ENCODE measurements at regions not wholly inside any gene's neighbourhood (a gene's known extent, or its start where the extent isn't known, plus 50 kb on each side); places are given as distances from the start of the nearest gene placed in this dataset.

GRCh38 chr6:23245572-23245971, 676.2 kb downstream of the HDGFL1 start:
- TF ChIP-seq, protein P1, sequence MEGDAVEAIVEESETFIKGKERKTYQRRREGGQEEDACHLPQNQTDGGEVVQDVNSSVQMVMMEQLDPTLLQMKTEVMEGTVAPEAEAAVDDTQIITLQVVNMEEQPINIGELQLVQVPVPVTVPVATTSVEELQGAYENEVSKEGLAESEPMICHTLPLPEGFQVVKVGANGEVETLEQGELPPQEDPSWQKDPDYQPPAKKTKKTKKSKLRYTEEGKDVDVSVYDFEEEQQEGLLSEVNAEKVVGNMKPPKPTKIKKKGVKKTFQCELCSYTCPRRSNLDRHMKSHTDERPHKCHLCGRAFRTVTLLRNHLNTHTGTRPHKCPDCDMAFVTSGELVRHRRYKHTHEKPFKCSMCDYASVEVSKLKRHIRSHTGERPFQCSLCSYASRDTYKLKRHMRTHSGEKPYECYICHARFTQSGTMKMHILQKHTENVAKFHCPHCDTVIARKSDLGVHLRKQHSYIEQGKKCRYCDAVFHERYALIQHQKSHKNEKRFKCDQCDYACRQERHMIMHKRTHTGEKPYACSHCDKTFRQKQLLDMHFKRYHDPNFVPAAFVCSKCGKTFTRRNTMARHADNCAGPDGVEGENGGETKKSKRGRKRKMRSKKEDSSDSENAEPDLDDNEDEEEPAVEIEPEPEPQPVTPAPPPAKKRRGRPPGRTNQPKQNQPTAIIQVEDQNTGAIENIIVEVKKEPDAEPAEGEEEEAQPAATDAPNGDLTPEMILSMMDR (conservative IDR thresholded peaks at IDR 0.05) = no peak
- H3K27ac Mint-ChIP-seq (ENCODE audit: unreplicated experiment) = no peak overlapping the region
- no peaks in the 10 kb centered on the region for H3K36me3 Mint-ChIP-seq (ENCODE audit: low read depth)
- H3K27me3 Mint-ChIP-seq (ENCODE audit: low read depth) = no peaks in the 10 kb centered on the region
- no peak overlapping the region for H3K4me3 Mint-ChIP-seq
- no peak for DNase-seq (ENCODE audit: low read depth, low spot score)
- no peaks in the 10 kb centered on the region for H3K4me1 Mint-ChIP-seq
- H3K9me3 Mint-ChIP-seq = no peaks in the 10 kb centered on the region

- Mint-ChIP-seq H3K27me3 (ENCODE audit: low read depth) (no peaks in the 10 kb centered on the region), H3K4me1 (no peaks in the 10 kb centered on the region), H3K36me3 (ENCODE audit: low read depth) (no peaks in the 10 kb centered on the region), H3K27ac (ENCODE audit: unreplicated experiment) (no peak overlapping the region), H3K4me3 (no peak overlapping the region), H3K9me3 (no peaks in the 10 kb centered on the region)
- no peak for DNase-seq (ENCODE audit: low read depth, low spot score)
- TF ChIP-seq, protein P1 (conservative IDR thresholded peaks at IDR 0.05) = no peak
Observed at GRCh38 chr6:23246896-23247295, 677.5 kb downstream of the HDGFL1 start.

GRCh38 chr6:23250556-23250955, 681.2 kb downstream of the HDGFL1 start:
- peaks cover 6% of the 10 kb centered on the region for H3K36me3 Mint-ChIP-seq (ENCODE audit: low read depth)

DNA sequence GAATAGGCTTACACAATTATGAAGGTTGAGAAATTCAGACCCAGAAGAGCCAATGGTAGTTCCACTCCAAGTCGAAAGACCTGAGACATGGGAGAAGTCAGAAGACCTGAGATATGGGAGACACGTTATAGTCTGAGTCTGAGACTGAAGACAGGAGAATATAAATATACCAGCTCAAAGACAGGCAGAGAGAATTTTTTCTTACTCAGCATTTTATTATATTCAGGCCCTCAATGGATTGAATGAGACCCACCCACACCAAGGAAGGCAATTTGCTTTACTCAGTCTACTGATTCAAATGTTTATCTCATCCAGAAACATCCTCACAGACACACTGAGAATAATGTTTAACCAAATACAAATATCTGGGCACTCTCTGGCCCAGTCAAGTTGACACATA, 693.5 kb downstream of the HDGFL1 start:
- Mint-ChIP-seq H3K4me1 (no peaks in the 10 kb centered on the region), H3K4me3 (no peak overlapping the region), H3K9me3 (peaks cover 22% of the 10 kb centered on the region), H3K27ac (ENCODE audit: unreplicated experiment) (no peak overlapping the region), H3K27me3 (ENCODE audit: low read depth) (no peaks in the 10 kb centered on the region), H3K36me3 (ENCODE audit: low read depth) (peaks cover 16% of the 10 kb centered on the region)
- DNase-seq (ENCODE audit: low read depth, low spot score) = no peak
- TF ChIP-seq, protein P1 (conservative IDR thresholded peaks at IDR 0.05) = no peak

More at GRCh38 chr6:23250556-23250955, 681.2 kb downstream of the HDGFL1 start:
- TF ChIP-seq, protein P1 (conservative IDR thresholded peaks at IDR 0.05) = no peak
- no peak overlapping the region for H3K27ac Mint-ChIP-seq (ENCODE audit: unreplicated experiment)
- no peak overlapping the region for H3K4me3 Mint-ChIP-seq
- H3K4me1 Mint-ChIP-seq = no peaks in the 10 kb centered on the region
- no peaks in the 10 kb centered on the region for H3K27me3 Mint-ChIP-seq (ENCODE audit: low read depth)
- no peaks in the 10 kb centered on the region for H3K9me3 Mint-ChIP-seq
- DNase-seq (ENCODE audit: low read depth, low spot score) = no peak

GRCh38 chr6:23265270-23265669, 695.9 kb downstream of the HDGFL1 start:
- Mint-ChIP-seq H3K4me3 (no peak overlapping the region), H3K36me3 (ENCODE audit: low read depth) (peaks cover 6% of the 10 kb centered on the region), H3K27me3 (ENCODE audit: low read depth) (no peaks in the 10 kb centered on the region), H3K9me3 (peaks cover 14% of the 10 kb centered on the region), H3K27ac (ENCODE audit: unreplicated experiment) (no peak overlapping the region), H3K4me1 (no peaks in the 10 kb centered on the region)
- DNase-seq (ENCODE audit: low read depth, low spot score) = no peak
- TF ChIP-seq, protein P1 (conservative IDR thresholded peaks at IDR 0.05) = no peak

DNA sequence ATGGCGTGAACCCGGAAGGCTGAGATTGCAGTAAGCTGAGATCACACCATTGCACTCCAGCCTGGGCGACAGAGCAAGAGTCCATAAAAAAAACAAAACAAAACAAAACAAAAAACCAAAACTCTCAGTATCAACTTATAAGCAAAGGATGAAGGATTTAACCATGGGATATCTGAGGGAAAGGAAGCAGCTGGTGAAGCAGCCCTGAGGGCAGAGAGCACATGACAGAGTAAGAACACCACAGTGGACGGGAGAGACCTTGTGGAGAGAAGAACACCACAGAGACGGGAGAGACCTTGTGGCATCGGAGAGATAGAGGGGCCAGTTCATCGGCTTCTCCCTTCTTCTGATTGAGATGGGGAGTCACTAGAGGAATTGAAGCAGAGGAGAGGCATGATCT, 697.2 kb downstream of the HDGFL1 start:
- no peak for DNase-seq (ENCODE audit: low read depth, low spot score)
- H3K4me3 Mint-ChIP-seq = no peak overlapping the region
- no peak overlapping the region for H3K27ac Mint-ChIP-seq (ENCODE audit: unreplicated experiment)
- H3K27me3 Mint-ChIP-seq (ENCODE audit: low read depth) = no peaks in the 10 kb centered on the region
- H3K36me3 Mint-ChIP-seq (ENCODE audit: low read depth) = peaks cover 3% of the 10 kb centered on the region
- no peaks in the 10 kb centered on the region for H3K4me1 Mint-ChIP-seq
- TF ChIP-seq, protein P1 (conservative IDR thresholded peaks at IDR 0.05) = no peak
- peaks cover 8% of the 10 kb centered on the region for H3K9me3 Mint-ChIP-seq
